22Rv1 (cell line): ENCODE measurements at regions not wholly inside any gene's neighbourhood (a gene's known extent, or its start where the extent isn't known, plus 50 kb on each side); places are given as distances from the start of the nearest gene placed in this dataset.

ENCODE experiments used
- H3K27ac ChIP-seq: fragments of 450-650 bp; 2 replicates; pipeline ENCODE4 v1.5.1; 2017
- ZFX ChIP-seq: fragments of 450-650 bp; IDR thresholded peaks from 2 replicates; pipeline ENCODE4 v1.6.1; 2017; ENCODE audit warnings: antibody characterized with exemption, borderline replicate concordance
- TF ChIP-seq, protein P1 (sequence below): fragments of 450-650 bp; IDR thresholded peaks from 2 replicates; pipeline ENCODE4 v1.5.1; 2017; ENCODE audit warnings: mild to moderate bottlenecking

DNA sequence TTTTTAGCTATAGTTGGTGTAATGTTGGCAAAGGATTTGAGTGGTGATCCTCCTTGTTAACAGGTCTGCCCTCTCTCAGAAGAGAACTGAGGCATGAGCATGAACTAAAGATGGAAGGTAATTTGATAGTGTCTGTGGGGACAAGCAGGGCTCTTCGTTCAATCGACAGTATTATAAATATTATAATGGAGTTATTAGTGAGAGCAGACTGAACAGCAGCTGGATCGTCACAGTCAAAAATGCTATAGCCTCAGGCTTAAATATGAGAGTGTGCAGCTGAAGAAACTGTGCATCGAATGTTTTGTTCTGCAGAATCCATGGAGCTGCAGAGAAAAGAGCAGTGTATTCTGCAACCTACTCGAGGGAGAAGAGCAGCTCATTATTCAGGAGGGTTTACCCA, 757.3 kb downstream of the DNAH5 start:
- TF ChIP-seq, protein P1, sequence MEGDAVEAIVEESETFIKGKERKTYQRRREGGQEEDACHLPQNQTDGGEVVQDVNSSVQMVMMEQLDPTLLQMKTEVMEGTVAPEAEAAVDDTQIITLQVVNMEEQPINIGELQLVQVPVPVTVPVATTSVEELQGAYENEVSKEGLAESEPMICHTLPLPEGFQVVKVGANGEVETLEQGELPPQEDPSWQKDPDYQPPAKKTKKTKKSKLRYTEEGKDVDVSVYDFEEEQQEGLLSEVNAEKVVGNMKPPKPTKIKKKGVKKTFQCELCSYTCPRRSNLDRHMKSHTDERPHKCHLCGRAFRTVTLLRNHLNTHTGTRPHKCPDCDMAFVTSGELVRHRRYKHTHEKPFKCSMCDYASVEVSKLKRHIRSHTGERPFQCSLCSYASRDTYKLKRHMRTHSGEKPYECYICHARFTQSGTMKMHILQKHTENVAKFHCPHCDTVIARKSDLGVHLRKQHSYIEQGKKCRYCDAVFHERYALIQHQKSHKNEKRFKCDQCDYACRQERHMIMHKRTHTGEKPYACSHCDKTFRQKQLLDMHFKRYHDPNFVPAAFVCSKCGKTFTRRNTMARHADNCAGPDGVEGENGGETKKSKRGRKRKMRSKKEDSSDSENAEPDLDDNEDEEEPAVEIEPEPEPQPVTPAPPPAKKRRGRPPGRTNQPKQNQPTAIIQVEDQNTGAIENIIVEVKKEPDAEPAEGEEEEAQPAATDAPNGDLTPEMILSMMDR, result no peak
- TF ChIP-seq ZFX, result no peak
- H3K27ac ChIP-seq, result no peak overlapping the region

DNA sequence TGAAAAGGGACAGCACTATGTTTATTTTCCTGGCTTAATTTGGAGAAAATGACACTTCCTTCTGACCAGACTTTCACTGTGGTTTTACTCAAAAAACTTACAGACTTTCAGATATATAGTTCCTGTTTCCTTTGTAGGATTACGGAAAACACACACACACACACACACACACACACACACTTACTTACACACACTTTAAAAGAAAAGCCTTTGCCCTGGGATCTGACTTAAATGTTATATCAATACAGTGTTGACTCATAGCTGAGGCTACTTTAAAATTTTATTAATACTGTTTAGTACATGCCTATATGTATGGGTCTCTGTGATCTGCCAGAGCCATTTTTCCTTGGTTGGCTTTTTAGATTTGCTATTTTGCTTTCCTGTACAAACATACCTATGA, 758.3 kb downstream of the DNAH5 start:
- no peak for TF ChIP-seq ZFX
- TF ChIP-seq, protein P1, result no peak
- H3K27ac ChIP-seq, result no peak overlapping the region

DNA sequence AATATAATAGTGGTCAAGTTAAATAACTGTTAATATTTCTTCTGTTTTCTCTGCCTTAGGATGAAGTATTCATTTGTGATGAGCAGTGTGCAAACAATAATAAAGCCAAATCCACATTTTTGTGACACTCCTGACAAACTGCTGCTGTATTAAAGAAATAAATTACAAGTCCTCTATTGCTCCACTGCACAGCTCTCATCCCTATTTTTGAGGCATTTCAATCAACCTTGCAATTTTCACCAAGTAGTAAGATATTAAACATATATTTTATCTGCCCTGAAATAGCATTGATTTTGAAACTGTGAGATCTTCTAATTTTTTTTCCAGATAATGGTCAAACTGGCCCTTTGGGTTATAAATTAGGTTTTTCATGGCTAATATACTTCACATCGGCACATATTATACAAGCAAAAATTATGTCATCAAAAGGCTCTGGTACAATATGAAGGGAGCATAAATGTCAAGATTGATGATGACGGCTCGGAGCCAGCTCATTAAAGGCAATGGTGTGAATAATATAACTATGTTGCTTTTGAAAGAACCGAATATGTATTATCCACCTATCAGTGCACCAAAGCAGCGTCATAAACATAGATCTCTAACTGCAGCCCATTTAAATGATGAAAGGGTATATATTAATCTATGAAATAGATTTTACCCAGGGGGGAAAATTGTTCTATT, 764.9 kb downstream of the DNAH5 start:
- TF ChIP-seq ZFX, result no peak
- TF ChIP-seq, protein P1, result no peak
- H3K27ac ChIP-seq, result no peak overlapping the region

- TF ChIP-seq, protein P1, result no peak
- no peak for TF ChIP-seq ZFX
- H3K27ac ChIP-seq, result no peak overlapping the region
Observed at GRCh38 chr5:13143630-13144029, 800.9 kb downstream of the DNAH5 start.

DNA sequence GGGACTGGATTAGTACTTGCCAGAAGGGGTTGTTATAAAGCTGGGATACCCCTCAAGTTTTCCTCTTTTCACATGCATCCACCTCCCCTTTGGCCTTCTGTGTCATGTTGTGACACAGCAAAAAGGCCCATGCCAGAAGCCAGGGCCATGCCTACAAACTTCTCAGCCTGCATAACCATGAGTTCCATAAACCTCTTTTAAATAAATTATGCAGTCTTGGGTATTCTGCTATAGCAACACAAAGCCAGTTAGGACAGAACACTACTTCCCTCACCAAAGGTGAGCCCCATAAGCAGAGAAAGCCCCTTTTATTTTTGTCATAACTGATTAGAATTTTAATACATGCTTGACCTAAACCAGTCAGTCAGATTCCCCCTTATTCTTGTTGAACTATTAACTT, 801.3 kb downstream of the DNAH5 start:
- TF ChIP-seq, protein P1, result no peak
- TF ChIP-seq ZFX, result no peak
- H3K27ac ChIP-seq, result no peak overlapping the region

GRCh38 chr5:13133951-13134350, 810.5 kb downstream of the DNAH5 start:
- no peak for TF ChIP-seq ZFX
- TF ChIP-seq, protein P1, result no peak

GRCh38 chr5:13115476-13115875, 829.0 kb downstream of the DNAH5 start:
- no peak overlapping the region for H3K27ac ChIP-seq
- TF ChIP-seq, protein P1, result no peak
- no peak for TF ChIP-seq ZFX

More at GRCh38 chr5:13133951-13134350, 810.5 kb downstream of the DNAH5 start:
- no peak overlapping the region for H3K27ac ChIP-seq
